ENCODE measurements at regions not wholly inside any gene's neighbourhood (a gene's known extent, or its start where the extent isn't known, plus 50 kb on each side); places are given as distances from the start of the nearest gene placed in this dataset.
"Not testable (repeated sequence)": the region's sequence is repeated elsewhere in the genome, so short reads cannot be mapped to it uniquely, and the experiment has no call there.

- not testable (repeated sequence) for TF ChIP-seq POLR2A (IDR thresholded peaks at IDR 0.05; ENCODE audit: low read length); GATA1 (IDR thresholded peaks at IDR 0.05; ENCODE audit: low read depth, low read length)
Observed at GRCh38 chr2:87441375-87441774, 306.5 kb upstream of the PLGLB2 start.
